ENCODE measurements at regions not wholly inside any gene's neighbourhood (a gene's known extent, or its start where the extent isn't known, plus 50 kb on each side); places are given as distances from the start of the nearest gene placed in this dataset.
"Not testable (repeated sequence)": the region's sequence is repeated elsewhere in the genome, so short reads cannot be mapped to it uniquely, and the experiment has no call there.

DNA sequence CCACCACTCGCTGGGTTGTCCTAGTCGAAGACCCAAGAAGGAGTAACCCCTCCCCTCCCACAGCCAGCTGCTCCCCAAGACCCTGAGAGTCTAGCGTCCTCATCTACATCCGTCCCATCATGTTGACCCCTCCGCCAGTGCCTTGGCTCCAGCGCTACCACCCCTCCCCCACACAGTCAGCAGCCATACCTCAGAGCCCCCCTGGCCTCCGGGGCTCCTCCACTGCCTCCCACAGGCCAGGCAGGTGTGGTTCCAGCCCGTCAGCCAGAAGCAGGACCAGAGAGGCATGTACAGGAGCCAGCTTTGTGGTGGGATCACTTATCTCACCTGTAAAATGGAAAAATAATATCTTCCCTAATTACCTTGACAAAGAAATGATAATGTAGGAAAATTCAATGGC lies 51.5 kb upstream of the PHF21B start:
- no peak for DNase-seq
- ATAC-seq (ENCODE audit: poor library complexity), result no peak
- intact Hi-C loops (cut with DNase I), result no loop called here

- no peak for DNase-seq
- no peak for ATAC-seq (ENCODE audit: poor library complexity)
- intact Hi-C loops (cut with DNase I), result no loop called here
These were observed 54.8 kb upstream of the PHF21B start for GRCh38 chr22:45064313-45065278.

GRCh38 chr22:45065726-45066125 lies 55.9 kb upstream of the PHF21B start:
- ATAC-seq (ENCODE audit: poor library complexity) (no peak), DNase-seq (no peak)
- intact Hi-C loops (cut with DNase I), result no loop called here

DNA sequence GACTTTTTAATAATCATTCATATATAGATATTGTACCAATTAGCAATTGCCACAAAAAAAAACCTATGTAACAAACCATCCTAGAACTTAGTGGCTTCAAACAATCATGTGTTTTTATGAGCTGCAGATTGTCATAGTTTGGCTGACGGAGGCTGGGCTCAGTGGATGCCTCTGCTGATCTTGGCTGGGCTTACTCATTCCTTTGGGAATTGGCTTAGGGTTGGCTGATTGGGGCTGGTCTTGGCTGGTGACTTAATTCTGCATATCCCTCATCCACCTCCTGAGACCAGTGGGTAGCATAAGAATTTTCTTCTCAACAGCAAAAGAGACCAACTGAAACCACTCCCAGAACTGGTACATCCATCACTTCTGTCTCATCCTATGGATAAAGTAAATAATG lies 57.9 kb upstream of the PHF21B start:
- intact Hi-C loops (cut with DNase I), result no loop called here
- ATAC-seq (ENCODE audit: poor library complexity), result no peak

GRCh38 chr22:45069925-45070324 lies 60.1 kb upstream of the PHF21B start:
- no peak for ATAC-seq (ENCODE audit: poor library complexity)

More for the DNA sequence above, 57.9 kb upstream of the PHF21B start:
- DNase-seq, result no peak

DNA sequence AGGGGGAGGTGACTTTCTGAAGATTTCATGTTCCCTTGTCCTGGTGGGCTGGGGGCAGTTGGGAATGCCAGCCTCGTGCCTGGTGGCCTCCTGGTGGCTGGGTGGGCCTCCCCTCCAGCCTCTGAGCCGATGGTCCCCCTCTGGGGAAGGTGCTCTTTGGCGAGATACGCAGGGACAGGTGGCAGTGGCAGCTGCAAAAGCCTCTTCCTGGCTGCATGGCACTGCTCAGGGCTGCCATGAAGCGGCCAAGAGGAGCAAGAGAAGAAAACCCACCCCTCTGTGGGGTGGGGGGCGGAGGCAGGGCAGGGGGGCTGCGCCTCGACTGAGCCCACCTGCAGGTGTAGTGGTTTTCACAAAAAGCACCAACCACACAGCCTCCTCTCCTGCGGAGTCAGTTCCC lies 61.8 kb upstream of the PHF21B start:
- DNase-seq (no peak), ATAC-seq (ENCODE audit: poor library complexity) (no peak)
- intact Hi-C loops (cut with DNase I), result no loop called here

More at GRCh38 chr22:45069925-45070324, 60.1 kb upstream of the PHF21B start:
- intact Hi-C loops (cut with DNase I), result no loop called here
- DNase-seq, result no peak

DNA sequence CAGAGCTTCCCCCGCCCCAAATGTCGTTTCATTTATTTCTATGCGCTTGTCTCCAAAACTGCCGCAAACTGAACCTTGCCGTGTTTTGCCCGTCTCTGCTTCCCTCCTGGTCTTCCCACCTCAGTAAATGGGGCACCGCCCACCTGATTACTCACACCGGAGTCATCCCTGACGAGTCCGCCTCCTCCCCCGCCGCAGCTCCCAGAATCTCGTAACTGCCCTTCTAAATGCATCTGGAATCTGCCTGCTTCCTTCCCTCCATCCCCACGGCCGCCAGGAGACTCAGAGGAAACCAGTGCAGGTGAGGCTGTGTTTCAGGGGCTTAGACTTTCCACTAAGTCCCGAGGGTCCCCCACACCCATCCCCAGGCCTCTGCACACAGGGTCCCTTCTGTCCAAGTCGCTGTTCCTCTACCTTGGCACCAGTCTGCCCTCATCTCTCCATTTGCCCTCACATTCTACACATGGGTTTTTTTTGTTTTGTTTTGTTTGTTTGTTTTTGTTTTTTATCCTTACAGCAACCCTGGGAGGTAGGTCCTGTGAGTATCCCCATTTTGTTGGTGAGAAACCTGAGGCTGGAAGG lies 62.6 kb upstream of the PHF21B start:
- DNase-seq, result no peak
- intact Hi-C loops (cut with DNase I), result no loop called here
- ATAC-seq (ENCODE audit: poor library complexity), result no peak

DNA sequence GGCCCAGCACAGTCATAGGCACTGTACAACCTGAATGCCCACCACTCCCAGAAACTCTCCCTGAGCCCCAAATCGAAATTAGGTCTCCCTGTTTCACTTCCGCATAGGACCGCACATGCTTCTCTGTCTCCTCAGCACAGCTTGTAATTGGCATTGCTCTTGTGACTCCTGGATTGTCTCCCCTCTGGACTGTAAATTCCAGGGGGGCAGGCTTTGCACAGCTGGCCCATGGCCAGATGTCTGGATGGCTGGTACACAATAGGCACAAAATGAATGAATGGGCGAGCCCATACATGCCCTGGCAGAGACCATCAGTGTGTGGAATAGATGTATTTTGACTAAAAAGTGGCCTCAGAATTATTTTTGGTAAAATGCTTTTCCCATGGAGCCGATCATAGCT lies 63.3 kb upstream of the PHF21B start:
- ATAC-seq (ENCODE audit: poor library complexity) (no peak), DNase-seq (no peak)
- intact Hi-C loops (cut with DNase I), result no loop called here

GRCh38 chr22:45077286-45077685 lies 67.5 kb upstream of the PHF21B start:
- no peak for ATAC-seq (ENCODE audit: poor library complexity)
- no peak for DNase-seq
- intact Hi-C loops (cut with DNase I), result no loop called here

DNA sequence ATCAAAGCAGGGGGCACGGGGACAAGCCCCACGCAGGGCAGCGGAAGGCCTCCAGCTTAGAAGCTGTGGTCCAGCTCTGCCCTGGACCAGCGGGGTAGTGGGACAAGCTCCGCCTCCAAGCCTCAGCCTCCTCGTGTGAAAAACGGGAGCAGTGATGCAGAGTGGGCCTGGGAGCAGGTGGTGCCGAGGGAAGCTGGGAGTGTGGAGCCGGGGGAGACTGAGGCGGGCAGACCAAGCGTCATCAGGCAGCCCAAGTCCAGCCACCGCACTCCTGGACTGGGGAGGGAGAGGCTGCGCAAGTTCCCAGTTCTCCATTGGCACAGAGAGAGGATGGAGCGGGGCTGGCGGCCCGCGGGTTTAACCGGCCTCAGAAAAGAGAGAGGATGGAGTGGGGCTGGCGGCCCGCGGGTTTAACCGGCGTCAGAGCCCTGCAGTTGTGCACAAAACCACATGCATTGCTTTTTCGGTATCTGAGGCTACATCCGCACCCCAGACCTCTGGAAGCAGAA lies 68.1 kb upstream of the PHF21B start:
- DNase-seq, result no peak
- intact Hi-C loops (cut with DNase I), result no loop called here
- no peak for ATAC-seq (ENCODE audit: poor library complexity)

GRCh38 chr22:45082795-45083194 lies 73.0 kb upstream of the PHF21B start:
- no peak for DNase-seq
- intact Hi-C loops (cut with DNase I), result no loop called here
- no peak for ATAC-seq (ENCODE audit: poor library complexity)

DNA sequence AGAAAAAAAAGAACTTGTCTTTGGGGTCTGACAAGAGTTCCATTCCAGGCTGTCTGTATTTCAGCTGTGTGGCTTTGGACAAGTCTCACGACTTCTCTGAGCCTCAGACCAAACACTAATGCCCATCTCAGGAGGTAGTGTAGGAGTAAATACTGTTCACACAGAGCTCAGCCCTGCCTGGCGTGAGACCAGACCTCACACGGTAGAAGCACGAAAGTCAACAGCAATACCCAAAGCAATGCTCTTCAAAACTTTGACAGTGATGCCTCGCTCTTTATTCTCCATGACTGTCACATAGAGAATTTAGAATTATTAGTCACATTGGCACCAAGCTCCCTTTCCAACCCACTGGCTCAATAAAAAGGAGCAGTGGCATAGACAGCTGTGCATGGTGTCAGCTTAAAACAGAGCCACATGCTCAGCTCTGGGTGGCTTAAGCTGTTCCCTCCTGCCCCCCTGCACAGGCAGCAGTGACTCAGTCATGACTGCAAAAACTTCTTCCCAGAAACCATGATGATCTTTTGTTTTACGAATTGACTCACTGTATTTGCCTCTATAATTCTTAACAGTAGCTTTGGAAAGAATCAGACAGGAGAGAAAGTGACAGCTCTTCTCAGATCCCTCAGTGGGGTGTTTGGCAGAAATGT lies 74.0 kb upstream of the PHF21B start:
- DNase-seq (no peak), ATAC-seq (ENCODE audit: poor library complexity) (no peak)
- intact Hi-C loops (cut with DNase I), result no loop called here

- DNase-seq (no peak), ATAC-seq (ENCODE audit: poor library complexity) (no peak)
- intact Hi-C loops (cut with DNase I), result no loop called here
These were observed 74.7 kb upstream of the PHF21B start for GRCh38 chr22:45084400-45084920.

DNA sequence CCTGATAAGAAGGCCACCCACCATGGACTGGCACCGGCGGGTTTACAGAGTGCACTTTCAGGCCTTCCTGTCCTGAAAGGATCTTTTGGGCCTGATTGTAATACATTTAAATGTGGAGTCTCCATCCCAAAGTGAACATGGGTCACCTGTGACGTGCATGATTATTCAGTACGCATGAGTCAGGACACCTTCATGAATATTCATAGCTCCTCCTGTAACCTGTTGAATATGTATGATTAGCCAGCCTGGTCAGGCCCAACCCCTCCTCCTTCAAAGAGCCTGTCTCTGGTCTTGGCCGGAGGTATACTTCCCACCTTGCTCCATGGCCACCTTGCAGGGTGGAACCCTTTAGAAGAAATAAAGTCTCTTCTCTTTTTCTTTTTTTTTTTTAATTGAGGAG lies 75.9 kb upstream of the NUP50 start:
- intact Hi-C loops (cut with DNase I), result no loop called here
- no peak for DNase-seq
- ATAC-seq (ENCODE audit: poor library complexity), result no peak

DNA sequence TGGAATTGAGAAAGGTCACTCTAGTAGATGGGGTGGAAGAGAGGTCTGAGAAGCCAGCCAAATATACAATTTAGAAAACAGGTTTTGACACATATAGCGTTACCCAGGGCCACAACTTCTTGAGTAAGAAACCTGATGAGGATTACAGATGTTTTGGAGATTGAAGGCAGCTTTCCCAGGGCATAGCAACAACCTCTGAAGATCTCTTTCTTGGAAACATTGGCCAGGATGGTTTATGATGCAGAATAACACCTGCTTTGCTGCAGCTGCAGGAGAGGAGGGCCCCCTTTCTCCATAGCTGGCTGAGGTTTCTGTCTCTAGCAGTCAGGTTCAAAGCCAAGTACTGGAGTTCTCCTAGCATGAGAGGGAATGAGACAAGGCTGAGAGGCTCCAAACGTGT lies 75.1 kb upstream of the NUP50 start:
- ATAC-seq (ENCODE audit: poor library complexity) (no peak), DNase-seq (no peak)
- intact Hi-C loops (cut with DNase I), result no loop called here

GRCh38 chr22:45090497-45090910 lies 73.2 kb upstream of the NUP50 start:
- ATAC-seq (ENCODE audit: poor library complexity) (no peak), DNase-seq (no peak)
- intact Hi-C loops (cut with DNase I), result no loop called here

- ATAC-seq (ENCODE audit: poor library complexity) (no peak), DNase-seq (no peak)
- intact Hi-C loops (cut with DNase I), result no loop called here
These were observed 72.4 kb upstream of the NUP50 start for GRCh38 chr22:45091254-45091854.

DNA sequence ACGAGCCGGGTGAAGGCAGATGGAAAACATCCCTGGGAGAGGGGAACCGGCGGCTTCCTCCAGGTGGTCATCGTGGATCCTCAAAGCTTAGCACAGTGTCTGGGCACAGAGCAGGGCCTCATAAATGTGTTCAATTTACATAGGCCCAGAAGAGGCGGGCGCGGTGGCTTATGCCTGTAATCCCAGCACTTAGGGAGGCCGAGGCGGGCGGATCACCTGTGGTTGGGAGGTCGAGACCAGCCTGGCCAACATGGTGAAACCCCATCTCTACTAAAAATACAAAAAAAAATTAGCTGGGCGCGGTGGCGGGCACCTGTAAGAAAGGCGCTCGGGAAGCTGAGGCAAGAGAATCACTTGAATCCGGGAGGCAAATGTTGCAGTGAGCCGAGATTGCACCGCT lies 71.8 kb upstream of the NUP50 start:
- intact Hi-C loops (cut with DNase I); DNase-seq; ATAC-seq (ENCODE audit: poor library complexity): not testable (repeated sequence)

GRCh38 chr22:45092644-45093043 lies 71.1 kb upstream of the NUP50 start:
- ATAC-seq (ENCODE audit: poor library complexity) (no peak), DNase-seq (no peak)
- intact Hi-C loops (cut with DNase I), result no loop called here

Measured in Right ventricle myocardium superior (tissue), 1 donor.